ENCODE measurements at regions not wholly inside any gene's neighbourhood (a gene's known extent, or its start where the extent isn't known, plus 50 kb on each side); places are given as distances from the start of the nearest gene placed in this dataset. TPM values are rescaled to one million over a fixed set of nuclear protein-coding genes. Genes with fewer than 3 reads are reported as not detected.

- no peak for DNase-seq (ENCODE audit: low read depth)
- TF ChIP-seq, protein P1, sequence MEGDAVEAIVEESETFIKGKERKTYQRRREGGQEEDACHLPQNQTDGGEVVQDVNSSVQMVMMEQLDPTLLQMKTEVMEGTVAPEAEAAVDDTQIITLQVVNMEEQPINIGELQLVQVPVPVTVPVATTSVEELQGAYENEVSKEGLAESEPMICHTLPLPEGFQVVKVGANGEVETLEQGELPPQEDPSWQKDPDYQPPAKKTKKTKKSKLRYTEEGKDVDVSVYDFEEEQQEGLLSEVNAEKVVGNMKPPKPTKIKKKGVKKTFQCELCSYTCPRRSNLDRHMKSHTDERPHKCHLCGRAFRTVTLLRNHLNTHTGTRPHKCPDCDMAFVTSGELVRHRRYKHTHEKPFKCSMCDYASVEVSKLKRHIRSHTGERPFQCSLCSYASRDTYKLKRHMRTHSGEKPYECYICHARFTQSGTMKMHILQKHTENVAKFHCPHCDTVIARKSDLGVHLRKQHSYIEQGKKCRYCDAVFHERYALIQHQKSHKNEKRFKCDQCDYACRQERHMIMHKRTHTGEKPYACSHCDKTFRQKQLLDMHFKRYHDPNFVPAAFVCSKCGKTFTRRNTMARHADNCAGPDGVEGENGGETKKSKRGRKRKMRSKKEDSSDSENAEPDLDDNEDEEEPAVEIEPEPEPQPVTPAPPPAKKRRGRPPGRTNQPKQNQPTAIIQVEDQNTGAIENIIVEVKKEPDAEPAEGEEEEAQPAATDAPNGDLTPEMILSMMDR (IDR thresholded peaks at IDR 0.05; ENCODE audit: insufficient read depth, low read depth, low read length), result no peak
- H3K4me3 ChIP-seq (ENCODE audit: low read depth, low read length), result no peak overlapping the region
These were observed 60.2 kb upstream of the PHF14 start for GRCh38 chr7:10913457-10913856.

DNA sequence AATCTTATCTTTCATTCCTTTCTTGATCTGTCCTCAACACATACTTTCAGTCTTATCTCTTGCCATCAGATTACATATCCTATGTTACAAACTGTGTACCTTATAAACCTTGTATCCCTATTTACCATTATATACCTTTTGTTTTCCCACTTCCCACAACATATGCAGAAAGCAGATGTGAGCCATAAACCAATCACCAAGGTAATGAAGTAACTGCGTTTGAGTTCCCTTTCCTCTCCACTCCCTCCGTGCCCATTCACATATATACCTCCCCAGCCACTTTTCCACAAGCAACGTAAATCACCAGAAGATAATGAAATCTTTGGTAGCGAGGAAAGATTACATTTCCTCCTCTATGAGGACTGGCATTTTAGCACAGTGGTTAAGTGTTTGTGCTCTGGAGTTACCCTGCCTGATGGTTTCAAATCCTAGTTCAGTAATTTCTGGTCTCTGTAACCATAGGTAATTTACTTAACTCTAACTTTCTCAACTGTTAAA lies 55.5 kb upstream of the PHF14 start:
- TF ChIP-seq, protein P1 (IDR thresholded peaks at IDR 0.05; ENCODE audit: insufficient read depth, low read depth, low read length), result no peak
- H3K4me3 ChIP-seq (ENCODE audit: low read depth, low read length), result no peak overlapping the region
- DNase-seq (ENCODE audit: low read depth), result no peak

DNA sequence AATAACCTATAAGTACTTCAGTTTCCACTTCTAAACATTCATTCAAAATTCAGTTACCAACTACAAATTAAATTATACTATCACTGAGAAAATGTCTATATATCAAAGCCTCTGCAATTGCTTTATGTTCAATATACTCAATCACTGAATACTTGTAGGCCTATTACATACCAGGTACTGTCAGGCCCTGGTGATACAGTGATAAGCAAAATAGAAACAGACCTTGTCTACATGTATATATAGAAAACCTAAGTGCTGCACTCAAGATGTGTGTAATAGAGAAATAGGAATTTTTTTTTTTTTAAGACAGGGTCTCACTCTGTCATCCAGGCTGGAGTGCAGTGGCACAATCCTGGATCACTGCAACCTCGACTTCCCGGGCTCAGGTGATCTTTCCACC lies 53.7 kb upstream of the PHF14 start:
- TF ChIP-seq, protein P1 (IDR thresholded peaks at IDR 0.05; ENCODE audit: insufficient read depth, low read depth, low read length), result no peak
- no peak overlapping the region for H3K4me3 ChIP-seq (ENCODE audit: low read depth, low read length)
- DNase-seq (ENCODE audit: low read depth), result no peak

Small RNA genes in the stretch of these regions (small RNA-seq; reads per million reads assigned to genes)
- gene AC004852.1 (not detected), gene AC009945.1 (not detected), gene RF00012 (0.28 reads per million), gene RF00019 (not detected)
